ENCODE measurements at regions not wholly inside any gene's neighbourhood (a gene's known extent, or its start where the extent isn't known, plus 50 kb on each side); places are given as distances from the start of the nearest gene placed in this dataset. TPM values are rescaled to one million over a fixed set of nuclear protein-coding genes. Genes with fewer than 3 reads are reported as not detected.

- DNase-seq (ENCODE audit: extremely low spot score): no peak
- H3K4me1 ChIP-seq (ENCODE audit: insufficient read depth): no peaks in the 10 kb centered on the region
- H3K4me3 ChIP-seq (ENCODE audit: low read depth, low read length): no peak overlapping the region
- H3K27ac ChIP-seq (ENCODE audit: low read depth): no peak overlapping the region
- WGBS: 86% methylated on average over 5 of the region's 5 CpGs
- no peaks in the 10 kb centered on the region for H3K36me3 ChIP-seq (ENCODE audit: insufficient read depth)
Measured at GRCh38 chr6:79313254-79313653, 78.8 kb upstream of the HMGN3 start.

DNA sequence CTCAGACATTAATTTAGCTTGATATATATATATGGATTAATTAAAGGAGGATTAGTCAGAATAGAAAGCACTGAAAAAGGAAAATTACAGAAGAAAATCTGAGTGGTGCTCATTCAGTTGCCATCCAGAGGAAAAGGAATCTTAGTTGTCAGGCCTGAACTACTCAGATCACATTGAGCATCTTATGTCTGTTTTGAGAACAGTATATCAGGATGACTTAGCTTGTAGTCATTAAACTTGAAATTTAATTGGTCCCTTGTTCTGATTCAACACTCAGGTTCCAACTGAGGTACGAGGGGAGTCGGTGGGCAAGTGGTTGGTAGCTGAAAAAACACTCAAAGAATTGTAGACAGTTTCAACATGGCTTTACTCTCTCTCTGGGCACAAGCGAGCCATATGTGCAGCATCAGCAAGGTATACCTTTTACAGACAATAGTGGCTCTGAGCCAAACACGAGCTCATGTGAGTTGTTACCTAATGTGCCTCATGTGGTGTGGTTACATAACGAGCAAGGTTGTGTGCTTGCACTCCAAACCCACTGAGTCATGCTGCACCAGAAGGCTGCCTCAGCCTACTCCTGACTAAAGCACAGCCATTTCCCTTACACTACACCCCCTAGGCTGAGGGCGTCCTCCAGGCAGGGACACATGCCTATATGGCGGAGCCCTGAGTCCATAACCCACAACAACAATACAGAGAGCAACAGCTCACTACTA lies 73.0 kb upstream of the HMGN3 start:
- Histone ChIP-seq H3K4me1 (ENCODE audit: insufficient read depth) (no peaks in the 10 kb centered on the region), H3K27ac (ENCODE audit: low read depth) (no peak overlapping the region), H3K4me3 (ENCODE audit: low read depth, low read length) (no peak overlapping the region), H3K36me3 (ENCODE audit: insufficient read depth) (no peaks in the 10 kb centered on the region)
- DNase-seq (ENCODE audit: extremely low spot score): no peak
- 88% methylated on average over 7 of the region's 7 CpGs for WGBS

DNA sequence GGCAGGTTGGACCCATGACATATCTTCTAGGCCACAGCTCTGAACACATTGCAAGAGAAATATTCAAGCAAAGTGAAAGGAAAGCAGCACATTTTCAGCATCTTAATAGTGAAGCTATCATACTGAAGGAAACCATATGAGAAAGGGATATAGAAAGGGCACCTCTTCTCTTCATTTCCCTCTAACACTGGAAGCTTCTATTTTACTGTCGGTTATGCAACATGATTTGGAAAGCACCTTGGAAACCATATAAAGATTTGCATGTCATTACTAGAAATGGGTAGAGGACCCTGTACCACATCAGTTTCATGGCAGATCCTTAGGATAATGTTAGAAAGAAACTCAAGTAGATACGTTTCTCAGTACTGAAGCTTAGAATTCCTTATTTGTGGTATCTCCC lies 70.5 kb upstream of the HMGN3 start:
- DNase-seq (ENCODE audit: extremely low spot score): no peak
- Histone ChIP-seq H3K4me1 (ENCODE audit: insufficient read depth) (no peaks in the 10 kb centered on the region), H3K27ac (ENCODE audit: low read depth) (no peak overlapping the region), H3K4me3 (ENCODE audit: low read depth, low read length) (no peak overlapping the region), H3K36me3 (ENCODE audit: insufficient read depth) (no peaks in the 10 kb centered on the region)
- 67% methylated on average over 2 of the region's 2 CpGs for WGBS

GRCh38 chr6:79302341-79302740 lies 67.9 kb upstream of the HMGN3 start:
- Histone ChIP-seq H3K4me1 (ENCODE audit: insufficient read depth) (no peaks in the 10 kb centered on the region), H3K4me3 (ENCODE audit: low read depth, low read length) (no peak overlapping the region), H3K27ac (ENCODE audit: low read depth) (no peak overlapping the region), H3K36me3 (ENCODE audit: insufficient read depth) (no peaks in the 10 kb centered on the region)
- no peak for DNase-seq (ENCODE audit: extremely low spot score)
- WGBS: 93% methylated on average over 4 of the region's 4 CpGs

GRCh38 chr6:79301290-79301689 lies 66.8 kb upstream of the HMGN3 start:
- Histone ChIP-seq H3K4me1 (ENCODE audit: insufficient read depth) (no peaks in the 10 kb centered on the region), H3K27ac (ENCODE audit: low read depth) (no peak overlapping the region), H3K4me3 (ENCODE audit: low read depth, low read length) (no peak overlapping the region), H3K36me3 (ENCODE audit: insufficient read depth) (no peaks in the 10 kb centered on the region)
- DNase-seq (ENCODE audit: extremely low spot score): no peak

DNA sequence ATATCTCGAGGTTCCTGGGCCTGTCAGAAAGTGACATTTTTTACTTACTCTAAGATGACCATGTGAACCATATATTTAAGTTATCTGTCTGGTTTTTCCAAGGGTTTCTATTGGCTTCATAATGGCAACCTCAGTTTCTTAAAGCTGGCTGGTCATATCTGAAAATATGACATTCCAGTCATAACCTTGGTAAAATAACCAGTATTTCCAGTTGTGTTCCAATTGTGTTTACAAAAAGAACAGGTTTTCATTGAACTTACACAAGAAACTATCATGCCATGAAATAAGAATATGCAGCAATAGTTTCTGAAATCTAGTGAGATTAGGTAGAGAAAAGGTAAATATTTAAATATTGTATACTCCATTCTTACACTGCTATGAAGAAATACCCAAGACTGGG lies 61.7 kb upstream of the HMGN3 start:
- Histone ChIP-seq H3K4me3 (ENCODE audit: low read depth, low read length) (no peak overlapping the region), H3K4me1 (ENCODE audit: insufficient read depth) (no peaks in the 10 kb centered on the region), H3K36me3 (ENCODE audit: insufficient read depth) (no peaks in the 10 kb centered on the region), H3K27ac (ENCODE audit: low read depth) (no peak overlapping the region)
- DNase-seq (ENCODE audit: extremely low spot score): no peak
- WGBS: 90% methylated on average over 1 of the region's 1 CpG

Small RNA genes in the stretch of these regions (small RNA-seq; reads per million reads assigned to genes)
- gene AL078601.1 (not detected), gene RF00019 (not detected)

Measured in urinary bladder (tissue), 4 donors.